ENCODE measurements at regions not wholly inside any gene's neighbourhood (a gene's known extent, or its start where the extent isn't known, plus 50 kb on each side); places are given as distances from the start of the nearest gene placed in this dataset.

GRCh38 chr11:112644410-112645131 lies 316.6 kb upstream of the NCAM1 start (continued):
- no peak for TF ChIP-seq TBP (IDR thresholded peaks at IDR 0.05; ENCODE audit: low read depth, low read length)
- no peak for TF ChIP-seq POLR2AphosphoS5 (IDR thresholded peaks at IDR 0.05; ENCODE audit: low read depth, low read length)
- no peak for TF ChIP-seq BACH1 (IDR thresholded peaks at IDR 0.05; ENCODE audit: low read length)
- no peak for TF ChIP-seq TAF7 (optimal IDR thresholded peaks at IDR 0.05; ENCODE audit: borderline replicate concordance, low read depth, low read length)
- no peak for TF ChIP-seq ATF3 (IDR thresholded peaks at IDR 0.05; ENCODE audit: insufficient read depth, low read depth, low read length)
- no peak for TF ChIP-seq BCL11A (IDR thresholded peaks at IDR 0.05; ENCODE audit: low read depth in 2 of 2, low read length in 2 of 2)

All from H1 (cell line).